ENCODE measurements at regions not wholly inside any gene's neighbourhood (a gene's known extent, or its start where the extent isn't known, plus 50 kb on each side); places are given as distances from the start of the nearest gene placed in this dataset.

- TF ChIP-seq CTCF (optimal IDR thresholded peaks at IDR 0.05 in 1 of 3, IDR thresholded peaks at IDR 0.05 in 1 of 3, conservative IDR thresholded peaks at IDR 0.05 in 1 of 3; ENCODE audit: extremely low read depth in 1 of 3, insufficient read depth in 2 of 3, low read length in 3 of 3) (no peak), EZH2 (IDR thresholded peaks at IDR 0.05; ENCODE audit: low read length) (no peak)
These were observed 1286.9 kb downstream of the ADGRL3 start for GRCh38 chr4:62487016-62487415.

Measured in keratinocyte (primary cell).